ENCODE measurements at regions not wholly inside any gene's neighbourhood (a gene's known extent, or its start where the extent isn't known, plus 50 kb on each side); places are given as distances from the start of the nearest gene placed in this dataset.

DNA sequence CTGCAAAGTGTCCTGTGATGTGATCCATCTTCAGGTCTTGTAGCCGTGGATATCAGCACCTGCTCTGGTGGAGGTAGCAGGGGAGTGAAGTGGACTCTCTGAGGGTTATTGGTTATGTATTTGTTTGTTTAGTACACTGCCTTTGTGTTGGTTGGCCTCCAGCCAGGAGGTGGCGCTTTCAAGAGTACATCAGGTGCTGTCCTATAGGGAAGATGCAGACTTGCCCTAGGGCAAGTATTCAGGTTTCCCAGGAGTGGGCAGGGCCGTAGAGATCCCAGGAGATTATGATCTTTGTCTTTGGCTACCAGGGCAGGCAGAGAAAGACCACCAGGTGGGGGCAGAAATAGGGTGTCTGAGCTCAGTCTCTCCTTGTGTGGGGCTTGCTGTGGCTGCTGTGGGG lies 411.8 kb downstream of the SOX11 start:
- DNase-seq (ENCODE audit: low spot score) (no peak), ATAC-seq (no peak)
- TF ChIP-seq RORB (CRISPR knock-in tag; IDR thresholded peaks at IDR 0.05) (no peak), ZNF396 (CRISPR knock-in tag; IDR thresholded peaks at IDR 0.05; ENCODE audit: borderline replicate concordance) (no peak), TP53 (CRISPR knock-in tag; IDR thresholded peaks at IDR 0.05) (no peak), SP1 (CRISPR knock-in tag; conservative IDR thresholded peaks at IDR 0.05) (no peak), AR (CRISPR knock-in tag; IDR thresholded peaks at IDR 0.05) (no peak), FOXK1 (CRISPR knock-in tag; IDR thresholded peaks at IDR 0.05) (no peak), ZNF532 (CRISPR knock-in tag; IDR thresholded peaks at IDR 0.05; ENCODE audit: borderline replicate concordance) (no peak), KAT7 (CRISPR knock-in tag; IDR thresholded peaks at IDR 0.05; ENCODE audit: borderline replicate concordance) (no peak), ZNF317 (CRISPR knock-in tag; IDR thresholded peaks at IDR 0.05; ENCODE audit: borderline replicate concordance, low read depth) (no peak), RELA (CRISPR knock-in tag; IDR thresholded peaks at IDR 0.05; ENCODE audit: borderline replicate concordance) (no peak)
- TF ChIP-seq, protein P1, sequence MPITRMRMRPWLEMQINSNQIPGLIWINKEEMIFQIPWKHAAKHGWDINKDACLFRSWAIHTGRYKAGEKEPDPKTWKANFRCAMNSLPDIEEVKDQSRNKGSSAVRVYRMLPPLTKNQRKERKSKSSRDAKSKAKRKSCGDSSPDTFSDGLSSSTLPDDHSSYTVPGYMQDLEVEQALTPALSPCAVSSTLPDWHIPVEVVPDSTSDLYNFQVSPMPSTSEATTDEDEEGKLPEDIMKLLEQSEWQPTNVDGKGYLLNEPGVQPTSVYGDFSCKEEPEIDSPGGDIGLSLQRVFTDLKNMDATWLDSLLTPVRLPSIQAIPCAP (CRISPR knock-in tag; IDR thresholded peaks at IDR 0.05): no peak
- TF ChIP-seq, protein P2, sequence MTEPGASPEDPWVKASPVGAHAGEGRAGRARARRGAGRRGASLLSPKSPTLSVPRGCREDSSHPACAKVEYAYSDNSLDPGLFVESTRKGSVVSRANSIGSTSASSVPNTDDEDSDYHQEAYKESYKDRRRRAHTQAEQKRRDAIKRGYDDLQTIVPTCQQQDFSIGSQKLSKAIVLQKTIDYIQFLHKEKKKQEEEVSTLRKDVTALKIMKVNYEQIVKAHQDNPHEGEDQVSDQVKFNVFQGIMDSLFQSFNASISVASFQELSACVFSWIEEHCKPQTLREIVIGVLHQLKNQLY (CRISPR knock-in tag; IDR thresholded peaks at IDR 0.05): no peak
- TF ChIP-seq, protein P3, sequence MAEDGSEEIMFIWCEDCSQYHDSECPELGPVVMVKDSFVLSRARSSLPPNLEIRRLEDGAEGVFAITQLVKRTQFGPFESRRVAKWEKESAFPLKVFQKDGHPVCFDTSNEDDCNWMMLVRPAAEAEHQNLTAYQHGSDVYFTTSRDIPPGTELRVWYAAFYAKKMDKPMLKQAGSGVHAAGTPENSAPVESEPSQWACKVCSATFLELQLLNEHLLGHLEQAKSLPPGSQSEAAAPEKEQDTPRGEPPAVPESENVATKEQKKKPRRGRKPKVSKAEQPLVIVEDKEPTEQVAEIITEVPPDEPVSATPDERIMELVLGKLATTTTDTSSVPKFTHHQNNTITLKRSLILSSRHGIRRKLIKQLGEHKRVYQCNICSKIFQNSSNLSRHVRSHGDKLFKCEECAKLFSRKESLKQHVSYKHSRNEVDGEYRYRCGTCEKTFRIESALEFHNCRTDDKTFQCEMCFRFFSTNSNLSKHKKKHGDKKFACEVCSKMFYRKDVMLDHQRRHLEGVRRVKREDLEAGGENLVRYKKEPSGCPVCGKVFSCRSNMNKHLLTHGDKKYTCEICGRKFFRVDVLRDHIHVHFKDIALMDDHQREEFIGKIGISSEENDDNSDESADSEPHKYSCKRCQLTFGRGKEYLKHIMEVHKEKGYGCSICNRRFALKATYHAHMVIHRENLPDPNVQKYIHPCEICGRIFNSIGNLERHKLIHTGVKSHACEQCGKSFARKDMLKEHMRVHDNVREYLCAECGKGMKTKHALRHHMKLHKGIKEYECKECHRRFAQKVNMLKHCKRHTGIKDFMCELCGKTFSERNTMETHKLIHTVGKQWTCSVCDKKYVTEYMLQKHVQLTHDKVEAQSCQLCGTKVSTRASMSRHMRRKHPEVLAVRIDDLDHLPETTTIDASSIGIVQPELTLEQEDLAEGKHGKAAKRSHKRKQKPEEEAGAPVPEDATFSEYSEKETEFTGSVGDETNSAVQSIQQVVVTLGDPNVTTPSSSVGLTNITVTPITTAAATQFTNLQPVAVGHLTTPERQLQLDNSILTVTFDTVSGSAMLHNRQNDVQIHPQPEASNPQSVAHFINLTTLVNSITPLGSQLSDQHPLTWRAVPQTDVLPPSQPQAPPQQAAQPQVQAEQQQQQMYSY (CRISPR knock-in tag; IDR thresholded peaks at IDR 0.05): no peak
- ChIA-PET CTCF (no interaction called here), POLR2A (no interaction called here)
- no peaks in the 10 kb centered on the region for H3K4me1 Mint-ChIP-seq
- no peak overlapping the region for H3K27ac Mint-ChIP-seq
- peaks cover 19% of the 10 kb centered on the region for H3K27me3 Mint-ChIP-seq (ENCODE audit: low read depth)
- peaks cover 81% of the 10 kb centered on the region for H3K9me3 Mint-ChIP-seq
- no peak overlapping the region for H3K4me3 Mint-ChIP-seq
- H3K36me3 Mint-ChIP-seq: peaks cover 72% of the 10 kb centered on the region

- Mint-ChIP-seq H3K9me3 (peaks cover 81% of the 10 kb centered on the region), H3K27me3 (ENCODE audit: low read depth) (peaks cover 28% of the 10 kb centered on the region), H3K27ac (no peak overlapping the region), H3K4me3 (no peak overlapping the region), H3K36me3 (peaks cover 70% of the 10 kb centered on the region), H3K4me1 (no peaks in the 10 kb centered on the region)
- ChIA-PET POLR2A (no interaction called here), CTCF (no interaction called here)
- no peak for DNase-seq (ENCODE audit: low spot score)
- ATAC-seq: no peak
- TF ChIP-seq HMGXB4 (CRISPR knock-in tag; IDR thresholded peaks at IDR 0.05): no peak
Measured at GRCh38 chr2:6107290-6107689, 415.1 kb downstream of the SOX11 start.

Data from WTC11 (cell line).